HL-60 (cell line): ENCODE measurements at regions not wholly inside any gene's neighbourhood (a gene's known extent, or its start where the extent isn't known, plus 50 kb on each side); places are given as distances from the start of the nearest gene placed in this dataset.

Experiments
- DNase-seq, 2 experiments: peaks; one replicate each; pipeline ENCODE4 v3.0.0-alpha.2; 2010 to 2020; ENCODE audit warnings: low read depth in 1 of 2, low spot score in 1 of 2
- H3K27ac ChIP-seq: fragments of 250-450 bp; sonication (Bioruptor Pico); replicated peaks from 2 replicates; pipeline ENCODE4 v1.5.1; 2020; ENCODE audit warnings: mild to moderate bottlenecking, moderate library complexity
- H3K27me3 ChIP-seq: fragments of 250-450 bp; sonication (Bioruptor Pico); 2 replicates; pipeline ENCODE4 v1.5.1; 2021; ENCODE audit warnings: mild to moderate bottlenecking, moderate library complexity; ENCODE audit not compliant: insufficient read depth, poor library complexity, severe bottlenecking
- H3K4me3 ChIP-seq: replicated peaks from 2 replicates; pipeline ENCODE4 v1.5.1; 2011; ENCODE audit warnings: mild to moderate bottlenecking, control low read depth, low read length; ENCODE audit not compliant: insufficient read depth
- CTCF ChIP-seq: IDR thresholded peaks from one replicate; pipeline ENCODE4 v1.5.1; 2011; ENCODE audit warnings: low read length, control low read depth, inconsistent platforms; ENCODE audit not compliant: insufficient read depth
- GABPA ChIP-seq: IDR thresholded peaks from 2 replicates; pipeline ENCODE4 v1.6.1; 2012; ENCODE audit warnings: low read depth
- POLR2AphosphoS5 ChIP-seq: IDR thresholded peaks from 2 replicates; pipeline ENCODE4 v1.6.1; 2012; ENCODE audit warnings: low read depth
- REST ChIP-seq: IDR thresholded peaks from 2 replicates; pipeline ENCODE4 v1.6.1; 2012; ENCODE audit warnings: low read depth; ENCODE audit not compliant: insufficient replicate concordance
- SPI1 ChIP-seq: IDR thresholded peaks from 2 replicates; pipeline ENCODE4 v1.6.1; 2012; ENCODE audit warnings: low read depth, mild to moderate bottlenecking, borderline replicate concordance

DNA sequence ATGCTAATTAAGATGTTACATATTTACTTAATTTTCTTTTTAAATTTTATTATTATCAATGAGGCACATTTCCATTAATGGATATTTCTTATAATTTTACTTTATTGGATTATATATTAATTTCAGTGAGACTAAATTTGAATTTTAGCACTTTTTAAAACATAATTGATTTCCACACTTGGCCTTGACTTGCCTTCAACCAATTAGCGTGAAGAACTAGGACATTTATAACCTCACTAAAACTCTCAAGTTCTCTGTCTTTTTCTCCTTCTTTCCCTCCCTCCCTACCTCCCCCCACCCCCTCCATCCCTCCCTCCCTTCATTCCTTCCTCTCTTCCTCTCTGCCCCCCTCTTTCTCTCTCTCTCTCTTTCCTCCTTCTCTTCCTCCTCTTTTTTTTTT is 1618.1 kb downstream of the C4orf33 start:
- TF ChIP-seq GABPA (no peak), POLR2AphosphoS5 (no peak), SPI1 (no peak), REST (no peak), CTCF (no peak)

DNA sequence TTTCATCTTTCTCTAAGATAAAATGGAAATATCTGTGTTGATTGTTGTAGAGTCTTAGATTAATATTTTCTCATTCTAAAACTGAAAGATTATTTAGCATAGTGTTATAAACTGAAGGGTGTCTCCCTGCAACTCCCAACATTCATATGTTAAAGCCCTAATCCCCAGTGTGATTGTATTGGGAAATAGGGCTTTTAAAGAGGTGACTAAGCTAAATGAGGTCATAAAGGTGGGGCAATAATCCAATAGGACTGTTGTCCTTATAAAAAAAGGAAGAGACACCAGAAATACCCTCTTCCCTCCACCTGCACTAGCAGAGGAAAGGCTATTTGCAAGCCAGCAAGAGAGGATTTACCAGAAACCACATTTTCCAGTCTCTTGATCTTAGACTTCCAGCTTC is 1626.4 kb downstream of the C4orf33 start:
- Histone ChIP-seq H3K27ac (no peak overlapping the region), H3K27me3 (no peaks in the 10 kb centered on the region), H3K4me3 (no peak overlapping the region)
- no peak for TF ChIP-seq REST
- TF ChIP-seq POLR2AphosphoS5 = no peak
- TF ChIP-seq GABPA = no peak
- TF ChIP-seq SPI1 = no peak
- no peak for TF ChIP-seq CTCF
- DNase-seq = no peak

More for the DNA sequence above, 1618.1 kb downstream of the C4orf33 start:
- no peak for DNase-seq
- no peak overlapping the region for H3K27ac ChIP-seq
- no peaks in the 10 kb centered on the region for H3K27me3 ChIP-seq
- no peak overlapping the region for H3K4me3 ChIP-seq

DNA sequence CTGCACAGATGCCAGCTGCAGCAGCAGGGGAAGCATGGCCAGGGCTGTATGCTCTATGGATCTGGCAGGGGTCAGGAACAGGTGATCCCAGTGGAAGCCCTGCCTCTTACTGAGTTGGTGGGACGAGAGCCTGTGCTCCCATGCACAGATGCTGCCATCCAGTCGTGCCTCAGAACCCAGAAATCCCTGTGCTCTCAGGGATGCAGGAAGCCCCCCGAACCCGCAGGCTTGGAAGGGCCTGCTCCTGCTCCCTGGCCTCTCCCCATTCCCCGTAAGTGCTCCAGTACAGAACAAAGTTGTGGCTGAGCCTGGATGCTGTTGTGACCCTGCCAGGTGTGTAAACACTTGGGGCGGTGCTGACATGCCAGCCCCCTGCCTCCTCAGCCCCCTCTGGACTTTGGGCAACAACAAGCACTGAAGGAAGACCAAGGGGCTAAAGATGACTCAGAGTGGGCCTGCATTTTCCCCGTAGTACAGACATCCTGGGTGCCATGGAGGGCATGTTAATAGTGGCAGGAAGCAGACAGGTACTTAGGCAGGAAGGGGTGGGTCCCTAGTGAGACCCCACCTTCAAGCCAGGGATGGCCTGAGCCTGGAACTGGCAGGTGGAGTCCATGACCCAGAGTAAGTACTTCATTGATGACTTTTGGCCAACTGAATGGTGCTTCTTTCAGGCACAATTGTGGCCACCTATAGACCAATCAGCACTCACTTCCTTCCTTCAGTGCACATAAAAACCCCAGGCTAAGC is 1640.7 kb downstream of the C4orf33 start:
- H3K4me3 ChIP-seq = no peak overlapping the region
- no peak for TF ChIP-seq CTCF
- no peak for TF ChIP-seq REST
- no peak for TF ChIP-seq GABPA
- TF ChIP-seq SPI1 = no peak
- no peak for TF ChIP-seq POLR2AphosphoS5
- H3K27ac ChIP-seq = no peak overlapping the region
- no peak for DNase-seq
- no peaks in the 10 kb centered on the region for H3K27me3 ChIP-seq
